Memory B cell (primary cell): ENCODE measurements at regions not wholly inside any gene's neighbourhood (a gene's known extent, or its start where the extent isn't known, plus 50 kb on each side); places are given as distances from the start of the nearest gene placed in this dataset.
"Not testable (repeated sequence)": the region's sequence is repeated elsewhere in the genome, so short reads cannot be mapped to it uniquely, and the experiment has no call there.

Experiments used
- ATAC-seq: fragments of 150-1000 bp; cut with Tn5 transposase; 2 replicates; pipeline ENCODE4 v1.10.0; 2021; ENCODE audit warnings: low read depth, mild to moderate bottlenecking, moderate library complexity
- DNase-seq, 2 donors: peaks; one replicate each; pipeline ENCODE4 v3.0.0; 2022; ENCODE audit warnings: low spot score in 2 of 2
- H3K27ac Mint-ChIP-seq: one replicate; pipeline ENCODE4 v1.8.0; 2022; ENCODE audit warnings: mild to moderate bottlenecking, moderate library complexity, mixed read lengths
- H3K27me3 Mint-ChIP-seq: one replicate; pipeline ENCODE4 v1.8.0; 2022; ENCODE audit warnings: mixed read lengths
- H3K36me3 Mint-ChIP-seq: one replicate; pipeline ENCODE4 v1.8.0; 2022; ENCODE audit warnings: mild to moderate bottlenecking, mixed read lengths
- H3K4me1 Mint-ChIP-seq: one replicate; pipeline ENCODE4 v1.8.0; 2022; ENCODE audit warnings: mixed read lengths
- H3K4me3 Mint-ChIP-seq: one replicate; pipeline ENCODE4 v1.8.0; 2022; ENCODE audit warnings: mild to moderate bottlenecking, moderate library complexity, mixed read lengths
- H3K9me3 Mint-ChIP-seq: one replicate; pipeline ENCODE4 v1.8.0; 2022; ENCODE audit warnings: mixed read lengths

DNA sequence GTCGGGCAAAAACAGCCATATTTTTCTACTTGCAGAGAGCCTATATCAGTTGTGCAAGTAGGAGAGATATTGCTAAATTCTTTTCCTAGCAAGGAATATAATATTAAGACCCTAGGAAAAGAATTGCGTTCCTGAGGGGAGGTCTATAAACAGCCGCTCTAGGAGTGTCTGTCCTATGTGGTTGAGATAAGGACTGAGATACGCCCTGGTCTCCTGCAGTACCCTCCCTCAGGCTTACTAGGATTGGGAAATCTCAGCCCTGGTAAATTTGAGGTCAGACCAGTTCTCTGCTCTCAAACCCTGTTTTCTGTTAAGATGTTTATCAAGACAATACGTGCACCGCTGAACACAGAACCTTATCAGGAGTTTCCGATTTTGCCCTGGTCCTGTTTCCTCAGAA is 250.1 kb upstream of the WDFY3 start:
- H3K27ac Mint-ChIP-seq, H3K27me3 Mint-ChIP-seq, H3K36me3 Mint-ChIP-seq, ATAC-seq, DNase-seq, H3K4me3 Mint-ChIP-seq, H3K4me1 Mint-ChIP-seq: not testable (repeated sequence)
- H3K9me3 Mint-ChIP-seq: peaks cover 16% of the 10 kb centered on the region

GRCh38 chr4:85218756-85219155 is 252.3 kb upstream of the WDFY3 start:
- peaks cover 7% of the 10 kb centered on the region for H3K36me3 Mint-ChIP-seq
- H3K27ac Mint-ChIP-seq: no peak overlapping the region
- no peak overlapping the region for H3K4me3 Mint-ChIP-seq
- DNase-seq (no peak), ATAC-seq (no peak)
- H3K27me3 Mint-ChIP-seq: no peaks in the 10 kb centered on the region
- H3K4me1 Mint-ChIP-seq: no peaks in the 10 kb centered on the region
- H3K9me3 Mint-ChIP-seq: peaks cover 14% of the 10 kb centered on the region

DNA sequence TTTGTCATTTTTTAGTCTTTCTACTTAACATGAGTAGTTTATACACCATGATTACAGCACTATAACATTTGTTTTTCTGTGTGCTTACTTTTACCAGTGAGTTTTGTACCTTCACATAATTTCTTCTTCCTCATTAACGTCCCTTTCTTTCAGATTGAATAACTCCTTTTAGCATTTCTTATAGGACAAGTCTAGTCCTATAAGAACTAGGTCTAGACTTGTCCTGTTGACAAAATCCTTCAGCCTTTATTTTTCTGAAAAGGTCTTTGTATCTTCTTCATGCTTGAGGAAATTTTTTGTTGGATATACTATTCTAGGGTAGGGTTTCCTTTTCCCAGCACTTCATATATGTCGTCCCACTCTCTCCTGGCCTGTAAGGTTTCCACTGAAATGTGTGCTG is 253.3 kb upstream of the ARHGAP24 start:
- no peak overlapping the region for H3K4me3 Mint-ChIP-seq
- peaks cover 14% of the 10 kb centered on the region for H3K9me3 Mint-ChIP-seq
- no peaks in the 10 kb centered on the region for H3K4me1 Mint-ChIP-seq
- peaks cover 7% of the 10 kb centered on the region for H3K36me3 Mint-ChIP-seq
- DNase-seq (no peak), ATAC-seq (no peak)
- H3K27me3 Mint-ChIP-seq: no peaks in the 10 kb centered on the region
- no peak overlapping the region for H3K27ac Mint-ChIP-seq

DNA sequence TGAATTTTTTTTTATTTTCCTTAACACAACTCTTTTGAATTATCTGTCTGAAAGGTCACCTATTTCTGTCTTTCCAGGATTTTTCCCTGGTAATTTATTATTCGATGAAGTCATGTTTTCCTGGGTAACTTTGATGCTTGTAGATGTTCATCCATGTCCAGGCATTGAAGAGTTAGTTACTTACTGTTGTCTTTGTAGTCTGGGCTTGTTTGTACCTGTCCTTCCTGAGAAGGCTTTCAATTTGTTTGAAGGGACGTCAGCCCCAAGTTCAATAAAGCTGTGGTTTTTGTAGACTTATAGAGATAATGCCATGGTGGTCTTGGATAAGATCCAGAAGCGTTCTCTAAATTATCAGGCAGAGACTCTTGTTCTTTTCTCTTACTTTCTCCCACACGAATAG is 252.4 kb upstream of the ARHGAP24 start:
- Mint-ChIP-seq H3K36me3 (peaks cover 7% of the 10 kb centered on the region), H3K27ac (no peak overlapping the region), H3K4me1 (no peaks in the 10 kb centered on the region), H3K4me3 (no peak overlapping the region), H3K9me3 (peaks cover 12% of the 10 kb centered on the region), H3K27me3 (no peaks in the 10 kb centered on the region)
- DNase-seq (no peak), ATAC-seq (no peak)

- Mint-ChIP-seq H3K9me3 (peaks cover 4% of the 10 kb centered on the region), H3K4me1 (no peaks in the 10 kb centered on the region), H3K27me3 (no peaks in the 10 kb centered on the region), H3K27ac (no peak overlapping the region), H3K4me3 (no peak overlapping the region), H3K36me3 (peaks cover 1% of the 10 kb centered on the region)
- ATAC-seq (no peak), DNase-seq (no peak)
Measured at GRCh38 chr4:85228264-85228663, 246.7 kb upstream of the ARHGAP24 start.

- Mint-ChIP-seq H3K36me3 (no peaks in the 10 kb centered on the region), H3K27ac (no peak overlapping the region), H3K9me3 (no peaks in the 10 kb centered on the region), H3K4me3 (no peak overlapping the region), H3K27me3 (no peaks in the 10 kb centered on the region), H3K4me1 (no peaks in the 10 kb centered on the region)
- DNase-seq (no peak), ATAC-seq (peak; percentile 67)
Measured at GRCh38 chr4:85233516-85233915, 241.4 kb upstream of the ARHGAP24 start.

DNA sequence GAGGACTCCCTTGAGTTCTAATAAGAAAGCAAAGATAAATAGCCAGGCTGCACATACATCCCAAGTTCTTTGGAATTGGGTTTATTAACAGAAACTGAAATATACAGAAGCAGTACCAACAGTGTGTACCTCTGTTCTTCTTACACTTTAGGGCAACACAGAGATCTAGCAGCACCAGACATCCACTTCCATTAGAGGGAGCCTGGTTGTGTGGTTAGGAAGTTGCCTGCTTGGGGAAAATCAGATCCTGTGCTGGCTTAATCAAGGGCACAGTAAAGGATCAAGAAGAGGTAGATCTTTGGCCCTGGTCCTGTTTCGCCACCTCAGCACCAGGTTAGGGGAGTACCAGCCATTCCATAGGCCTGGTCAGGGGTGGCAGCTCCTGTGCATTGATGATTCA is 231.1 kb upstream of the ARHGAP24 start:
- Mint-ChIP-seq H3K27ac (peak overlapping the region; percentile 31), H3K9me3 (peaks cover 8% of the 10 kb centered on the region), H3K4me3 (no peak overlapping the region), H3K4me1 (no peaks in the 10 kb centered on the region), H3K36me3 (no peaks in the 10 kb centered on the region), H3K27me3 (peaks cover 5% of the 10 kb centered on the region)
- no peak for DNase-seq
- no peak for ATAC-seq

GRCh38 chr4:85244638-85245037 is 230.3 kb upstream of the ARHGAP24 start:
- DNase-seq (no peak), ATAC-seq (no peak)
- Mint-ChIP-seq H3K36me3 (no peaks in the 10 kb centered on the region), H3K9me3 (peaks cover 5% of the 10 kb centered on the region), H3K4me1 (no peaks in the 10 kb centered on the region), H3K4me3 (no peak overlapping the region), H3K27me3 (peaks cover 2% of the 10 kb centered on the region), H3K27ac (no peak overlapping the region)

DNA sequence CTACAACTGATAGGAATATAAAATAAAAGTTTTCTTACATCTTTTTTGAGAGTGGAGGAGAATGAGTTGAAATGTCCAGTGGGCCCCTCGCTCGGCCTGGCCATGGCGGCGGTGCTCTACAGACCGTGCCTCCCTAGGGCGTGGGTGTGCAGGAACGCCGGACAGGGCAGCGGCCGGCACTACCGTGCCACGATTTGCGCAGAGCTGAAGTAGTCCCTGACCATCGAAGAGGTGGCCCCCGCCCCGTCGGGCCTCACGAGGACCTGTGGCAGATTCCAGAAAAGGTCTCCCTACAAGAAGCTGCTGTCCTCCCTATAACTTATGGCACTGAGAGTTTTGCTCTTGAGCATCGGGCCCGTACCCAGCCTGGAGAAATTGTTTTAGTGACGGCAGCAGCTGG is 228.9 kb upstream of the ARHGAP24 start:
- DNase-seq (no peak), ATAC-seq (no peak)
- H3K4me1 Mint-ChIP-seq: no peaks in the 10 kb centered on the region
- H3K36me3 Mint-ChIP-seq: no peaks in the 10 kb centered on the region
- H3K4me3 Mint-ChIP-seq: no peak overlapping the region
- H3K27me3 Mint-ChIP-seq: peaks cover 2% of the 10 kb centered on the region
- H3K27ac Mint-ChIP-seq: no peak overlapping the region
- H3K9me3 Mint-ChIP-seq: no peaks in the 10 kb centered on the region

DNA sequence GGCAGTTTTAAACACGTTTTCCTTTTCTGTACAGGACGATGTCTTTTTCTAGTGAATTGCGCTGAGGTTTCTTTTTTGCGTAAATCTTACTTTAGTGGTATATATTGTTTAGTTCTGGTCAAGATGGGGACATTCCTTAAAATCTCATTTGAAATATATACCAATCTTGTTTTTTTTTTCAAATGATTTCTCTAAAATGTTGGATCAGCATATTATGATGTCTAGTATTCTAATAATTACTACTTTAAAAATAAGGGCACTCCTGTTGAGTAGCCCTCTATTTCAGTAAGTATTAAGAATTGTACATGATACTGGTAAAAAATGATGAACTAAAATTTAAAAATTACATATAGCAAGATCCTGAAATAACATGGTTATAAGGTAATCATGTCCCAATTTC is 224.1 kb upstream of the ARHGAP24 start:
- Mint-ChIP-seq H3K9me3 (peaks cover 7% of the 10 kb centered on the region), H3K4me1 (no peaks in the 10 kb centered on the region), H3K27me3 (peaks cover 3% of the 10 kb centered on the region), H3K4me3 (no peak overlapping the region), H3K36me3 (peaks cover 6% of the 10 kb centered on the region), H3K27ac (no peak overlapping the region)
- ATAC-seq (no peak), DNase-seq (no peak)

- Mint-ChIP-seq H3K27ac (no peak overlapping the region), H3K4me1 (no peaks in the 10 kb centered on the region), H3K36me3 (peaks cover 9% of the 10 kb centered on the region), H3K9me3 (peaks cover 11% of the 10 kb centered on the region), H3K27me3 (peaks cover 6% of the 10 kb centered on the region), H3K4me3 (no peak overlapping the region)
- ATAC-seq: no peak
- DNase-seq: no peak
Measured at GRCh38 chr4:85257817-85258370, 217.1 kb upstream of the ARHGAP24 start.

DNA sequence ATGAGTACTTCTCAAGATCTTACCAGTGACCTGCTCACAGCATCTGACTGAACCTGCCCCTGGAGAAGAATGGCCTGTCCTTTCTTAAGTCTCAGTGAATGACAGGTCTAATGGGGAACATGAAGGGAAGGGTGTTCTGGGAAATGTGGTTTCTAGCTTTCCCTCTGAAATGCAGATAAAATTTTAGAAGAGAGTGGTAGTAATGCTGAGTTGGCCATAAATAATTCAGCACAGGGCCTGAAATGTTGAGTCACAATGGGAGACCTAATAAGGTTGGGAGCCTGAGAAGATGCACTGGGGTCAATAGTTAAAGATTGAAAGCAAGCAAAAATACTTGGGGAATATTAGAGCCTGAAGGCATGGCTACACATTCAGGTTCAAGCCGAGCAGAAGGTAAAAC is 214.9 kb upstream of the ARHGAP24 start:
- Mint-ChIP-seq H3K4me3 (no peak overlapping the region), H3K4me1 (no peaks in the 10 kb centered on the region), H3K36me3 (peaks cover 4% of the 10 kb centered on the region), H3K27me3 (peaks cover 8% of the 10 kb centered on the region), H3K9me3 (peaks cover 5% of the 10 kb centered on the region), H3K27ac (no peak overlapping the region)
- ATAC-seq (no peak), DNase-seq (no peak)

DNA sequence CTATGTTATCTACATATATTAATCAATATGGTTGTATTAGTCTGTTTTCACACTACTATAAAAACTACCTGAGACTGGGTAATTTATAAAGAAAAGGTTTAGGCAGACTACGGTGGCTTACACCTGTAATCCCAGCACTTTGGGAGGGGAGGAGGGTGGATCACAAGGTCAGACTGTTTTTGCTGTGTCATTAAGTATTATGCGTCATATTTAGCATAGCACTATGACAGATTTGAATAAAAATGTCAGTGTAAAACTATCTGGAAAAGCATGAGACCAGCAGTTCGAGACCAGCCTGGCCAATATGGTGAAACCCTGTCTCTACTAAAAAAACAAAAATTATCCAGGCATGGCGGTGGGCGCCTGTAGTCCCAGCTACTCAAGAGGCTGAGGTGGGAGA is 209.7 kb upstream of the ARHGAP24 start:
- peaks cover 5% of the 10 kb centered on the region for H3K9me3 Mint-ChIP-seq
- H3K4me3 Mint-ChIP-seq: no peak overlapping the region
- DNase-seq: no peak
- peaks cover 10% of the 10 kb centered on the region for H3K27me3 Mint-ChIP-seq
- H3K27ac Mint-ChIP-seq: no peak overlapping the region
- peaks cover 4% of the 10 kb centered on the region for H3K36me3 Mint-ChIP-seq
- ATAC-seq: no peak
- no peaks in the 10 kb centered on the region for H3K4me1 Mint-ChIP-seq

GRCh38 chr4:85268188-85268587 is 206.8 kb upstream of the ARHGAP24 start:
- Mint-ChIP-seq H3K4me3 (no peak overlapping the region), H3K27ac (no peak overlapping the region), H3K9me3 (no peaks in the 10 kb centered on the region), H3K4me1 (no peaks in the 10 kb centered on the region), H3K36me3 (peaks cover 2% of the 10 kb centered on the region), H3K27me3 (peaks cover 5% of the 10 kb centered on the region)
- DNase-seq (no peak), ATAC-seq (no peak)

DNA sequence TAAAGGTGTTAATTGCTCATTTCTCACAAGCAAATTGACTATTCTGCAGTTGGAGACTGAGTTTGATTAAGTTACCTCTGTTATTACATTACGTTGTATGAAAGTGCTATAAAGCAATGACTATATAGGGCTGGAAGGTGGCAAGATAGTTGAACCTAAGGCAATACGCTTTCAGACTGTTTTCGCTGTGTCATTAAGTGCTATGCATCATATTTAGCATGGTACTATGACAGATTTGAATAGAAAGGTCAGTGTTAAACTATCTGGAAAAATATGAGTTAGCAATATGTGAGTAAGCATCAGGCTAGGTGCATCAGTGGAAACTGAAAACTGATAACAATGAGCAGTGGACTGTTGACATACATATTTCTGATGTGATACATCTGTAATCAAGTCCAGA is 206.0 kb upstream of the ARHGAP24 start:
- peaks cover 3% of the 10 kb centered on the region for H3K9me3 Mint-ChIP-seq
- H3K27me3 Mint-ChIP-seq: peaks cover 5% of the 10 kb centered on the region
- DNase-seq (no peak), ATAC-seq (no peak)
- no peaks in the 10 kb centered on the region for H3K4me1 Mint-ChIP-seq
- H3K36me3 Mint-ChIP-seq: peaks cover 5% of the 10 kb centered on the region
- H3K4me3 Mint-ChIP-seq: no peak overlapping the region
- H3K27ac Mint-ChIP-seq: no peak overlapping the region
